K562 (cell line): ENCODE measurements at regions not wholly inside any gene's neighbourhood (a gene's known extent, or its start where the extent isn't known, plus 50 kb on each side); places are given as distances from the start of the nearest gene placed in this dataset.

ENCODE experiments used
- GABPB2 ChIP-seq: fragments of 250-450 bp; sonication (Bioruptor Pico); conservative IDR thresholded peaks from 2 replicates; pipeline ENCODE4 v1.5.1; 2021; ENCODE audit warnings: mild to moderate bottlenecking
- LEF1 ChIP-seq: fragments of 450-650 bp; IDR thresholded peaks from 2 replicates; pipeline ENCODE4 v1.6.1; 2016; ENCODE audit warnings: mild to moderate bottlenecking
- MAFF ChIP-seq: IDR thresholded peaks from 2 replicates; pipeline ENCODE4 v1.6.1; 2012; ENCODE audit warnings: low read length, improper control_type of control experiment
- MIER1 ChIP-seq: fragments of 450-650 bp; IDR thresholded peaks from 2 replicates; pipeline ENCODE4 v1.6.1; 2016; ENCODE audit warnings: antibody characterized with exemption, mild to moderate bottlenecking, low read depth
- NR4A1 ChIP-seq, 2 experiments: fragments of 250-450 bp in 1 of 2; fragments of 450-650 bp in 1 of 2; sonication (Bioruptor Pico) in 1 of 2; IDR thresholded peaks; 2 replicates each; pipeline versions ENCODE4 v1.4.0 to v1.6.1; 2016 to 2020; ENCODE audit warnings: mild to moderate bottlenecking in 2 of 2, missing compliant biosample characterization in 1 of 2, missing genetic modification characterization in 1 of 2, moderate library complexity in 1 of 2
- POLR2H ChIP-seq: IDR thresholded peaks from 2 replicates; pipeline ENCODE4 v1.6.1; 2016; ENCODE audit warnings: missing genetic modification characterization, low read depth, mild to moderate bottlenecking, control low read depth, missing compliant biosample characterization, moderate library complexity
- PRMT5 ChIP-seq: sonication (generic); formaldehyde crosslinking; IDR thresholded peaks from 2 replicates; pipeline ENCODE4 v1.5.0; 2020; ENCODE audit warnings: missing genetic modification reagents
- STAT5B ChIP-seq: fragments of 250-450 bp; sonication (Bioruptor Pico); IDR thresholded peaks from 2 replicates; pipeline ENCODE4 v1.8.0; 2021; ENCODE audit warnings: mild to moderate bottlenecking, inconsistent platforms
- ZBTB11 ChIP-seq, 3 experiments: fragments of 200-800 bp in 1 of 3; fragments of 250-450 bp in 1 of 3; fragments of 450-650 bp in 1 of 3; sonication (Bioruptor Pico) in 1 of 3; sonication (Bioruptor generic) in 1 of 3; formaldehyde crosslinking in 1 of 3; IDR thresholded peaks; 2 replicates each; pipeline versions ENCODE4 v1.6.1 to v1.8.0; 2016 to 2022; ENCODE audit warnings: mild to moderate bottlenecking in 2 of 3, missing genetic modification characterization in 2 of 3, missing compliant biosample characterization in 1 of 3, moderate library complexity in 1 of 3
- ZBTB9 ChIP-seq: fragments of 450-650 bp; formaldehyde crosslinking; IDR thresholded peaks from 2 replicates; pipeline ENCODE4 v1.4.0; 2020; ENCODE audit warnings: mild to moderate bottlenecking, moderate library complexity
- ZNF57 ChIP-seq: fragments of 450-650 bp; formaldehyde crosslinking; IDR thresholded peaks from 2 replicates; pipeline ENCODE4 v1.4.0; 2020; ENCODE audit warnings: mild to moderate bottlenecking, moderate library complexity

- no peak for TF ChIP-seq ZBTB9 (CRISPR knock-in tag)
- TF ChIP-seq ZBTB11 (CRISPR knock-in tag; IDR thresholded peaks at IDR 0.05): no peak
- no peak for TF ChIP-seq ZNF57 (CRISPR knock-in tag)
- no peak for TF ChIP-seq LEF1
- no peak for TF ChIP-seq NR4A1 (CRISPR knock-in tag; IDR thresholded peaks at IDR 0.05)
- no peak for TF ChIP-seq NR4A1 (tag; IDR thresholded peaks at IDR 0.05)
- no peak for TF ChIP-seq MIER1
- TF ChIP-seq PRMT5: no peak
- TF ChIP-seq POLR2H (tag): no peak
- no peak for TF ChIP-seq STAT5B (CRISPR knock-in tag)
- TF ChIP-seq GABPB2 (CRISPR knock-in tag): no peak
- no peak for TF ChIP-seq MAFF
Measured at GRCh38 chr5:174832811-174833210, 108.4 kb downstream of the MSX2 start (continued).
